Type B pancreatic cell (in vitro differentiated cells): ENCODE measurements at regions not wholly inside any gene's neighbourhood (a gene's known extent, or its start where the extent isn't known, plus 50 kb on each side); places are given as distances from the start of the nearest gene placed in this dataset.

ENCODE experiments used
- DNase-seq: peaks from one replicate; pipeline ENCODE4 v3.0.0; 2021; ENCODE audit warnings: mixed read lengths; ENCODE audit not compliant: unreplicated experiment; ENCODE audit errors: extremely low spot score
- H3K27ac Mint-ChIP-seq: 2 replicates; pipeline ENCODE4 v1.8.0; 2021; ENCODE audit warnings: mild to moderate bottlenecking, mixed read lengths
- H3K27me3 Mint-ChIP-seq: 2 replicates; pipeline ENCODE4 v1.8.0; 2021; ENCODE audit warnings: mixed read lengths
- H3K36me3 Mint-ChIP-seq: 2 replicates; pipeline ENCODE4 v1.8.0; 2021; ENCODE audit warnings: mixed read lengths
- H3K4me1 Mint-ChIP-seq: one replicate; pipeline ENCODE4 v1.8.0; 2021; ENCODE audit warnings: mixed read lengths; ENCODE audit not compliant: unreplicated experiment
- H3K4me3 Mint-ChIP-seq: 2 replicates; pipeline ENCODE4 v1.8.0; 2021; ENCODE audit warnings: mild to moderate bottlenecking, mixed read lengths
- H3K9me3 Mint-ChIP-seq: 2 replicates; pipeline ENCODE4 v1.8.0; 2021; ENCODE audit warnings: mixed read lengths
- TF ChIP-seq, protein P1 (sequence below): fragments of 200-600 bp; sonication (generic); conservative IDR thresholded peaks from 2 replicates; pipeline ENCODE4 v1.5.0; 2021; ENCODE audit warnings: antibody characterized with exemption, mild to moderate bottlenecking

DNA sequence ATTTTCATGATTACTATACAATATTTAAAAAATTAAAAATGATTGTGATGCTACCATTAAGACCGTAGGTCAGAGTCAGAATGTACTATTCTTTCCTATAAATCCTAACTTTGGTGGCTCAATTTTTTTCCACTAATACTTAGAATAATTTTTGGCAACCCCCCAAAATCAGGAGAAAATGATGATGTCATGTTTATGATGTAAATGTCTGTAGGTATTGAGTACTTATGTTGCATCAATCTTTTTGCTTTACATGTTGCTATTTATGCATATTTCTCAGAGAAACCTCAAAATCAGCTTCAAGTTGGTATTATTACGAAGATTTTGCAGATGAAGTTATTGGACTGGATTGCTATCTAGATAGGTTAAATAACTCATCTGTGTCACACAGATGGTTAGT lies 371.2 kb downstream of the ADGRL2 start:
- Mint-ChIP-seq H3K4me1 (no peaks in the 10 kb centered on the region), H3K4me3 (no peak overlapping the region), H3K9me3 (no peaks in the 10 kb centered on the region), H3K36me3 (no peaks in the 10 kb centered on the region), H3K27me3 (no peaks in the 10 kb centered on the region), H3K27ac (no peak overlapping the region)
- TF ChIP-seq, protein P1, sequence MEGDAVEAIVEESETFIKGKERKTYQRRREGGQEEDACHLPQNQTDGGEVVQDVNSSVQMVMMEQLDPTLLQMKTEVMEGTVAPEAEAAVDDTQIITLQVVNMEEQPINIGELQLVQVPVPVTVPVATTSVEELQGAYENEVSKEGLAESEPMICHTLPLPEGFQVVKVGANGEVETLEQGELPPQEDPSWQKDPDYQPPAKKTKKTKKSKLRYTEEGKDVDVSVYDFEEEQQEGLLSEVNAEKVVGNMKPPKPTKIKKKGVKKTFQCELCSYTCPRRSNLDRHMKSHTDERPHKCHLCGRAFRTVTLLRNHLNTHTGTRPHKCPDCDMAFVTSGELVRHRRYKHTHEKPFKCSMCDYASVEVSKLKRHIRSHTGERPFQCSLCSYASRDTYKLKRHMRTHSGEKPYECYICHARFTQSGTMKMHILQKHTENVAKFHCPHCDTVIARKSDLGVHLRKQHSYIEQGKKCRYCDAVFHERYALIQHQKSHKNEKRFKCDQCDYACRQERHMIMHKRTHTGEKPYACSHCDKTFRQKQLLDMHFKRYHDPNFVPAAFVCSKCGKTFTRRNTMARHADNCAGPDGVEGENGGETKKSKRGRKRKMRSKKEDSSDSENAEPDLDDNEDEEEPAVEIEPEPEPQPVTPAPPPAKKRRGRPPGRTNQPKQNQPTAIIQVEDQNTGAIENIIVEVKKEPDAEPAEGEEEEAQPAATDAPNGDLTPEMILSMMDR, result no peak
- no peak for DNase-seq

GRCh38 chr1:82168482-82168881 lies 367.7 kb downstream of the ADGRL2 start:
- no peaks in the 10 kb centered on the region for H3K4me1 Mint-ChIP-seq

GRCh38 chr1:82165304-82165703 lies 364.6 kb downstream of the ADGRL2 start:
- no peaks in the 10 kb centered on the region for H3K27me3 Mint-ChIP-seq
- no peaks in the 10 kb centered on the region for H3K36me3 Mint-ChIP-seq
- no peaks in the 10 kb centered on the region for H3K9me3 Mint-ChIP-seq
- H3K4me1 Mint-ChIP-seq, result peaks cover 23% of the 10 kb centered on the region
- H3K4me3 Mint-ChIP-seq, result no peak overlapping the region
- no peak for DNase-seq
- H3K27ac Mint-ChIP-seq, result no peak overlapping the region
- TF ChIP-seq, protein P1, result no peak

More at GRCh38 chr1:82168482-82168881, 367.7 kb downstream of the ADGRL2 start:
- H3K36me3 Mint-ChIP-seq, result no peaks in the 10 kb centered on the region
- no peak overlapping the region for H3K27ac Mint-ChIP-seq
- no peaks in the 10 kb centered on the region for H3K27me3 Mint-ChIP-seq
- TF ChIP-seq, protein P1, result no peak
- H3K9me3 Mint-ChIP-seq, result no peaks in the 10 kb centered on the region
- no peak for DNase-seq
- H3K4me3 Mint-ChIP-seq, result no peak overlapping the region

- peak overlapping the region; percentile 38 for H3K27ac Mint-ChIP-seq
- DNase-seq, result no peak
- no peaks in the 10 kb centered on the region for H3K9me3 Mint-ChIP-seq
- TF ChIP-seq, protein P1, result no peak
- H3K36me3 Mint-ChIP-seq, result no peaks in the 10 kb centered on the region
- peak overlapping the region; percentile 68 for H3K4me3 Mint-ChIP-seq
- peaks cover 26% of the 10 kb centered on the region for H3K4me1 Mint-ChIP-seq
- H3K27me3 Mint-ChIP-seq, result no peaks in the 10 kb centered on the region
These were observed 362.0 kb downstream of the ADGRL2 start for GRCh38 chr1:82162486-82163420.

DNA sequence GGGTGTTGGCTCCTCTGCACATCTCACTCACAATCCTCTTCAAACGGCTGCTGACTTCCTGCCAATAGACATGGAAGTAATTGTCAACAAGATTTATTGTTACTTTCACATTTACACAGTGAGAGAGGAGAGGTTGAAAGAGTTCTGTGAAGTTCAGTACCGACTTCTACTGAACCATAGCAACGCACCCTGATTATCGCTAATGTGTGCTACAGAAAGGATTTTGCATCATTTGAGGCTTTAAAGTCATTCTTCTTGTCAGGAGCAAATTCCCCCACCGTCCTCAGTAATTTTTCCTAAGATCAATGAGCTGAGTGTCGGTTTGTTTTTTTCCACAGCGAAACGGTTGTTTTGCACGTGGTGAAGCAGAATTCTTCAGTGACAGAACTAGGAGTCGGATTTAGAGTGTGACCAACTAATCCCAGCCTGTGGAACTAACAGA lies 361.0 kb downstream of the ADGRL2 start:
- Mint-ChIP-seq H3K9me3 (no peaks in the 10 kb centered on the region), H3K4me1 (peaks cover 26% of the 10 kb centered on the region), H3K27ac (peak overlapping the region; percentile 39), H3K27me3 (no peaks in the 10 kb centered on the region), H3K36me3 (no peaks in the 10 kb centered on the region), H3K4me3 (peak overlapping the region; percentile 68)
- TF ChIP-seq, protein P1, result no peak
- no peak for DNase-seq
